GM20000 (cell line): ENCODE measurements at regions not wholly inside any gene's neighbourhood (a gene's known extent, or its start where the extent isn't known, plus 50 kb on each side); places are given as distances from the start of the nearest gene placed in this dataset.

Experiments used
- DNase-seq: peaks from one replicate; pipeline ENCODE4 v3.0.0; 2012; ENCODE audit warnings: low spot score
- TF ChIP-seq, protein P1 (sequence below): IDR thresholded peaks from 2 replicates; pipeline ENCODE4 v1.5.1; 2012; ENCODE audit warnings: mild to moderate bottlenecking, control low read depth; ENCODE audit errors: extremely low read depth, missing control alignments

DNA sequence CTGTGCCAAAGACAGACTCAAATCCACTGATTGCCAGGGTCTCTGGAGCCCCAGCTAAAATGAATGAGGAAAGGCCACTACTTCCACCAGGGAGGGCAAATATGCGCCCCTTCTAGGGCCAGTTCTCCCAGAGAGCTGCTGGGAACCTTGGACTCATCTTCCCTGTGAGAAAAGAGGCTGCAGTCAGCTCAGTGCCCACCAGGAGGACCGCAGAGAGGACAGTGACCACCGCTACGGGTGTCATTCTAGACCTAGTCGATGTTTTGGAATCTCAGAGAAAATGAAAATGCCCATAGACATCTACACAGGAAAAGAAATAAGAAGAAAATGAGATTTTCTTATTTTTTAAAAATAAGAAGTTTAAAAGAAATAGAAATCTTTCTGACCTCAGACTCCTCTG is 235.1 kb downstream of the UQCRFS1 start:
- TF ChIP-seq, protein P1, sequence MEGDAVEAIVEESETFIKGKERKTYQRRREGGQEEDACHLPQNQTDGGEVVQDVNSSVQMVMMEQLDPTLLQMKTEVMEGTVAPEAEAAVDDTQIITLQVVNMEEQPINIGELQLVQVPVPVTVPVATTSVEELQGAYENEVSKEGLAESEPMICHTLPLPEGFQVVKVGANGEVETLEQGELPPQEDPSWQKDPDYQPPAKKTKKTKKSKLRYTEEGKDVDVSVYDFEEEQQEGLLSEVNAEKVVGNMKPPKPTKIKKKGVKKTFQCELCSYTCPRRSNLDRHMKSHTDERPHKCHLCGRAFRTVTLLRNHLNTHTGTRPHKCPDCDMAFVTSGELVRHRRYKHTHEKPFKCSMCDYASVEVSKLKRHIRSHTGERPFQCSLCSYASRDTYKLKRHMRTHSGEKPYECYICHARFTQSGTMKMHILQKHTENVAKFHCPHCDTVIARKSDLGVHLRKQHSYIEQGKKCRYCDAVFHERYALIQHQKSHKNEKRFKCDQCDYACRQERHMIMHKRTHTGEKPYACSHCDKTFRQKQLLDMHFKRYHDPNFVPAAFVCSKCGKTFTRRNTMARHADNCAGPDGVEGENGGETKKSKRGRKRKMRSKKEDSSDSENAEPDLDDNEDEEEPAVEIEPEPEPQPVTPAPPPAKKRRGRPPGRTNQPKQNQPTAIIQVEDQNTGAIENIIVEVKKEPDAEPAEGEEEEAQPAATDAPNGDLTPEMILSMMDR, result no peak
- no peak for DNase-seq

DNA sequence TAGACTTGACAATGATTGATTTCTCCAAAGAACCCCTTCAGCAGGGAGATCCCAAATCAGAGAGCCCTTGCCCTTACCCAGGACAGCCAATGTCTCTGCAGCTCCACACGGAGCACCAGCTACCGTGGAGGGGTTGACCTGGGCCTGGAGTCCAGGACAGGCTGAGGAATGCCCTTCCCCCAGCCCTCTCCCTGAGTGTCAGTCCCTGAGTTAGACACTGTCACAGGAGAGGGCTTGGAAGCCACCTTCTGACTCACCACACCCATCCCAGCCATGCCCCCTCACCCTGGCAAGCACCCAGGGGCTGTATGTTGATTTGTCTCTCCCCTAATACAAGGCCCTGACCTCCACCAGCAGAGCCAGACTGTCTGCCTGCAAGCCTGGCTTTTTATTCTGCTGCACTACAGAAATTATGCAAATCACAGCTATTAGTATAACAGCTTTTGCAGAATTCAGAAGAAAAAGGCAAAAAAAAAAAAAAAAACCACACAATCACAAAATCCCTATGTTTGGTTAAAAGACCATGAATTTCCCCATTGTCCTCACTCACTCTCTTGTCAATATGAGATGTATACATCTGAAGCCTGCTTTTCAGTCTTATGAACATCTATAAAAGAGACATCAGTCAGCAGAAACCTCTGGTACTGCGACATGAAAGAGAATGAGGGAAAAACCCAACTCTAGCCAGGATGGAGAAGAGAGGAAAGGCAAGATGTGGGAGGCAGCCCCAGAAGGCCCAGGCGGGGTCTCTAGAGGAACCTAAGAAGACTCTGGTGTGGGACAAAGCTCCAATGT is 240.7 kb downstream of the UQCRFS1 start:
- no peak for DNase-seq
- TF ChIP-seq, protein P1, result no peak

DNA sequence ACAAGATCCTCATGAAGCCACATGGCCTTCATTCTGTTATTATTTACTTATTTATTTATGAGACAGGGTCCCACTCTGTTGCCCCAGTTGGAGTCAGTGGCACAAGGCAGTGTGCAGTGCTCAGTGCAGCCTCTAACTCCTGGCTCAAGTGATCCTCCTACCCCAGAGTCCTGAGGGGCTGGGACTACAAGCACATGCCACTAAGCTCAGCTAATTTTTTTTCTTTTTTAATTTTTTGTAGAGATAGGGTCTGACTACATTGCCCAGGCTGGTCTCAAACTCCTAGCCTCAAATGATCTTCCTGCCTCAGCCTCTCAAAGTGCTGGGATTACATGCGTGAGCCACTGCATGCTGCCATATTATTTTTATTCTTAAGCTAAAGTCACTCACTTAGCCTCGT is 241.4 kb downstream of the UQCRFS1 start:
- no peak for DNase-seq
- TF ChIP-seq, protein P1, result no peak

DNA sequence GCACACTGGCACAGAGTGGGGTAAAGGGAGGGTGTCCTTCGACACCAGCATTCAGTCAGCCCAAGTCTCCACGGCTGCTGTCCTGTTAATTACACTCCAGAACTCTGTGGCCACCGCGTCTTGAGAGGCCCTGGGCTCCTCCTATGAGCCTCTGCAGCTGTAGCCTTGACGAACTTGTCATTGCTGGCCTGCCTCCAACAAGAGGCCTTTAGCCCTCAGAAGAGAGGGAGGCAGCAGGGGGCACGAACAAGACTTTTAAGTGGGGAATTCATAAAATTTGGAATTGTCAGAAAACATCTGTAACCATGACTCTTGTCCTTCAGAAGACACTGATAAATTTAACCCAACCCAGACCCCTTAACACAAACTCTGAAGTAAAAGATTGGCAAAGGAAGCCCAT is 241.9 kb downstream of the UQCRFS1 start:
- TF ChIP-seq, protein P1, result no peak
- DNase-seq, result no peak

DNA sequence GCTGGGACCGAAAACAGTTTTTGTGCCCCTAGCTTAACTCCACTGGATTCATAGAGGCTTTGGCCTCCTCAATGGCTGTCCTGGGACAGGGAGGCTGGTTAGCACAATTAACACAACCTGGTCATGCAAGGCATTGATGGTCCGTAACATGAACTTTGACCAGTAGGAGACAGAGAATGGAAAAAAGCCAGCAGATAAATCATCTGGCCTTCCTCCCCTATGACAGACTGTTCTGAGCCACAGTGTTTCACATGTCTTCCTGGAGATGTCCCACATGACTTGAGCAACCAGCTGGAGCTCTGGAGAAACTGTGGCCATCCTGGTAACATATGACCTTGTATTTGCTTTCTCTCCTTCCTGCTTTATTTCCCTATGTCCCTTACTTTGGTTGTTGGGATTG is 244.2 kb downstream of the UQCRFS1 start:
- DNase-seq, result no peak
- TF ChIP-seq, protein P1, result no peak

DNA sequence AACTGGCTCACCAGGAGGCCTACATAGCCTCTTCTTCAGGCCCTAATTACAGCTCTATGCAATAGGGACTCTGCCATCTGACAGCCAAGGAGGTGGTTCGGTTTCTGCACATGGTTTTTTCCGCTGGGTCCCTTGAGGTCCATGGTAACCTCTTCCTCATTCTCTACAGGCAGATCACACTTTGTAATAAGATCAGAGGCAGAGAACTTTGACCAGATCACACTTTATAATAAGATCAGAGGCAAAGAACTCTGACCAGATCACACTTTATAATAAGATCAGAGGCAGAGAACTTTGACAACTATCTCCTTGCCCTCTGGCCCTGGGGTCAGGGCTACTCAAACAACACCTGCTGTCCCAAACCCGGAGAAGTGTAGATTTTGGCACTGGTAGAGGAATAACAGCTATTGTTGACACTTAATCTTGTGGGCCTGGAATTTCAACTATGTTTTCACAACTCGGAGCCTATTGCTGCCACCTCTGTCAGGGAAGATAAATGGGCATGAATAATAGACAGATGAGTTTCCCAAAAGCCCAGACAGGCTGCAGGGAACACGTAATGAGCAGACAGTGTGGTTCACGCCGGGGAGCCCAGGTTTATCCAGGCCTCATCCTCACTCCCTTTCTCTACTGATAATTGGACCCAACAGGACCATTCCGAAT is 246.1 kb downstream of the UQCRFS1 start:
- TF ChIP-seq, protein P1, result no peak
- DNase-seq, result no peak

DNA sequence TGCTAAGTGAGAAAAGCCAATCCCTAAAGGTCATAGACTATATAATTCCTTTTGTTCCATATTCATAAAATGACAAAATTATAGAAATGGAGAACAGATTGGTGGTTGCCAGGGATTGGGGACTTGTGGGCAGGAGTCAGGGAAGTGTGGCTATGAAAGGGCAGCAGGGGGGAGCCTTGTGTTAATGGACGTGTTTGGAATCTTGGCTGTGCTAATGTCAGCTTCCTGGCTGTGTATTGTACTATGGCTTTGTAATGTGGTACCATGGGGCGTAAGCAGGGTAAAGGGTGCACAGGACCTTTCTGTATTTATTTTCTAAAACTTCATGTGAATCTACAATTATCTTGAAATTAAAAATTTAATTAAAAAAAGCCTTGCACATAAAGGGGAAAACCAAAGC is 248.5 kb downstream of the UQCRFS1 start:
- TF ChIP-seq, protein P1, result no peak
- no peak for DNase-seq
